IMR-90 (cell line): ENCODE measurements at regions not wholly inside any gene's neighbourhood (a gene's known extent, or its start where the extent isn't known, plus 50 kb on each side); places are given as distances from the start of the nearest gene placed in this dataset.

Experiments used
- ATAC-seq: fragments of 200-7000 bp; cut with Tn5 transposase; 2 replicates; pipeline ENCODE4 v1.9.1; 2020; ENCODE audit warnings: low read depth, mild to moderate bottlenecking, moderate library complexity
- BruUV-seq: library from RNA; stranded (reverse); fragments of 400-500 nt; replicated peaks from 2 replicates; lab custom pipeline; 2021; lab: Mats Ljungman, UMichigan
- CTCF ChIA-PET: fragments of 300-600 bp; formaldehyde crosslinking; extraction: SDS; loops from one replicate; lab custom pipeline; 2021; ENCODE audit warnings: antibody characterized with exemption; lab: Yijun Ruan, JAX
- POLR2A ChIA-PET: fragments of 300-600 bp; sonication (Branson Sonifier 250); formaldehyde crosslinking; loops from one replicate; lab custom pipeline; 2022; ENCODE audit warnings: antibody characterized with exemption; ENCODE audit not compliant: unreplicated experiment; lab: Charles Lee
- DNase-seq: peaks from one replicate; pipeline ENCODE4 v3.0.0; 2013
- H2AFZ ChIP-seq: replicated peaks from 2 replicates; pipeline ENCODE3; 2013; ENCODE audit warnings: low read length, mild to moderate bottlenecking; ENCODE audit not compliant: poor library complexity
- H2AK5ac ChIP-seq: 2 replicates; pipeline ENCODE4 v1.6.1; 2013; ENCODE audit warnings: low read depth, low read length, inconsistent platforms
- H2AK9ac ChIP-seq: replicated peaks from 2 replicates; pipeline ENCODE3; 2013; ENCODE audit warnings: mild to moderate bottlenecking, low read depth, low read length, moderate library complexity; ENCODE audit not compliant: poor library complexity
- H2BK120ac ChIP-seq: 2 replicates; pipeline ENCODE4 v1.6.1; 2013; ENCODE audit warnings: low read depth, low read length, inconsistent platforms
- H2BK15ac ChIP-seq: 3 replicates; pipeline ENCODE4 v1.6.1; 2013; ENCODE audit warnings: low read depth, low read length, inconsistent platforms
- H2BK20ac ChIP-seq: 2 replicates; pipeline ENCODE4 v1.6.1; 2013; ENCODE audit warnings: low read depth, mild to moderate bottlenecking, inconsistent platforms, low read length, moderate library complexity
- H2BK5ac ChIP-seq: 2 replicates; pipeline ENCODE4 v1.6.1; 2013; ENCODE audit warnings: mild to moderate bottlenecking, low read depth, low read length, inconsistent platforms; ENCODE audit not compliant: poor library complexity, severe bottlenecking
- H3K14ac ChIP-seq: replicated peaks from 2 replicates; pipeline ENCODE4 v1.6.1; 2013; ENCODE audit warnings: low read depth, low read length, inconsistent platforms
- H3K18ac ChIP-seq: 2 replicates; pipeline ENCODE4 v1.6.1; 2013; ENCODE audit warnings: low read depth, low read length, control low read depth
- H3K23ac ChIP-seq: 2 replicates; pipeline ENCODE4 v1.6.1; 2013; ENCODE audit warnings: low read depth, low read length, inconsistent platforms
- H3K27ac ChIP-seq: 2 replicates; pipeline ENCODE4 v1.5.1; 2013; ENCODE audit warnings: mild to moderate bottlenecking, control low read depth, low read length; ENCODE audit not compliant: insufficient read depth
- H3K27me3 ChIP-seq: 2 replicates; pipeline ENCODE4 v1.6.1; 2013; ENCODE audit warnings: low read length; ENCODE audit not compliant: control insufficient read depth, insufficient read depth
- H3K36me3 ChIP-seq: 2 replicates; pipeline ENCODE4 v1.6.1; 2013; ENCODE audit warnings: low read length, mixed read lengths; ENCODE audit not compliant: control insufficient read depth, insufficient read depth
- H3K4ac ChIP-seq: 2 replicates; pipeline ENCODE4 v1.6.1; 2013; ENCODE audit warnings: low read depth, low read length, inconsistent platforms
- H3K4me1 ChIP-seq: 2 replicates; pipeline ENCODE4 v1.6.1; 2013; ENCODE audit warnings: low read length, mixed read lengths; ENCODE audit not compliant: control insufficient read depth, insufficient read depth
- H3K4me2 ChIP-seq: 2 replicates; pipeline ENCODE4 v1.6.1; 2013; ENCODE audit warnings: low read depth, mild to moderate bottlenecking, control low read depth, low read length, moderate library complexity
- H3K4me3 ChIP-seq: 2 replicates; pipeline ENCODE4 v1.5.1; 2013; ENCODE audit warnings: low read depth, mild to moderate bottlenecking, control low read depth, low read length, moderate library complexity; ENCODE audit not compliant: insufficient read depth
- H3K56ac ChIP-seq: 2 replicates; pipeline ENCODE4 v1.6.1; 2013; ENCODE audit warnings: low read length, inconsistent platforms; ENCODE audit not compliant: insufficient read depth; ENCODE audit errors: extremely low read depth
- H3K79me1 ChIP-seq, 2 experiments: 2 replicates each; pipeline ENCODE4 v1.6.1; 2013; ENCODE audit warnings: low read length in 2 of 2, inconsistent platforms in 1 of 2, low read depth in 1 of 2
- H3K9ac ChIP-seq: 2 replicates; pipeline ENCODE4 v1.6.1; 2013; ENCODE audit warnings: low read depth, low read length, control low read depth
- H3K9me1 ChIP-seq: 2 replicates; pipeline ENCODE4 v1.6.1; 2013; ENCODE audit warnings: low read length, inconsistent platforms; ENCODE audit not compliant: insufficient read depth
- H3K9me3 ChIP-seq: 2 replicates; pipeline ENCODE4 v1.6.1; 2013; ENCODE audit warnings: low read length; ENCODE audit not compliant: control insufficient read depth, insufficient read depth
- H4K20me1 ChIP-seq: 2 replicates; pipeline ENCODE4 v1.6.1; 2013; ENCODE audit warnings: low read length, inconsistent platforms; ENCODE audit not compliant: insufficient read depth
- H4K5ac ChIP-seq: 2 replicates; pipeline ENCODE4 v1.6.1; 2013; ENCODE audit warnings: mild to moderate bottlenecking, low read depth, low read length, control low read depth
- H4K8ac ChIP-seq, 2 experiments: 2 replicates each; pipeline ENCODE4 v1.6.1; 2013; ENCODE audit warnings: low read depth in 2 of 2, low read length in 2 of 2, control low read depth in 1 of 2, inconsistent platforms in 1 of 2
- H4K91ac ChIP-seq: 2 replicates; pipeline ENCODE4 v1.6.1; 2013; ENCODE audit warnings: low read depth, low read length, inconsistent platforms; ENCODE audit not compliant: insufficient read depth
- CEBPB ChIP-seq: IDR thresholded peaks from 2 replicates; pipeline ENCODE4 v1.6.1; 2012; ENCODE audit warnings: low read depth, low read length, improper control_type of control experiment
- CHD1 ChIP-seq: IDR thresholded peaks from 2 replicates; pipeline ENCODE4 v1.6.1; 2012; ENCODE audit warnings: low read depth, low read length, improper control_type of control experiment
- CTCF ChIP-seq: conservative IDR thresholded peaks from 2 replicates; pipeline ENCODE4 v1.5.1; 2012; ENCODE audit warnings: mild to moderate bottlenecking, low read depth, low read length, improper control_type of control experiment
- FOS ChIP-seq: fragments of 150-350 bp; IDR thresholded peaks from 2 replicates; pipeline ENCODE4 v1.6.1; 2016; ENCODE audit warnings: low read depth, low read length
- MAFK ChIP-seq: IDR thresholded peaks from 2 replicates; pipeline ENCODE4 v1.6.1; 2012; ENCODE audit warnings: low read depth, low read length, improper control_type of control experiment
- POLR2A ChIP-seq: IDR thresholded peaks from 2 replicates; pipeline ENCODE4 v1.6.1; 2012; ENCODE audit warnings: mild to moderate bottlenecking, low read depth, low read length
- RFX5 ChIP-seq: IDR thresholded peaks from 2 replicates; pipeline ENCODE4 v1.8.0; 2012; ENCODE audit warnings: low read depth, mild to moderate bottlenecking, low read length, moderate library complexity
- SMC3 ChIP-seq: fragments of 150-350 bp; IDR thresholded peaks from 2 replicates; pipeline ENCODE4 v1.6.1; 2016; ENCODE audit warnings: low read depth, mild to moderate bottlenecking, antibody characterized with exemption, low read length, moderate library complexity
- WGBS, 2 experiments: methylation state at CpG; one replicate each; pipeline versions ENCODE4 v1.1.5 to v1.1.7; 2013; ENCODE audit warnings: missing lambda C conversion rate in 2 of 2; ENCODE audit not compliant: insufficient read length in 1 of 2; ENCODE audit errors: extremely low coverage in 2 of 2; 5-methylcytosine and 5-hydroxymethylcytosine counted together
- dilution Hi-C: fragments of 300-500 bp; cut with HindIII; formaldehyde crosslinking; loops from one replicate; pipeline ENCODE4 v1.14.3; 2018; ENCODE audit warnings: low sequenced_read_pairs; ENCODE audit not compliant: unreplicated experiment
- in situ Hi-C: fragments of 300-500 bp; cut with MboI; formaldehyde crosslinking; loops from 3 replicates; pipeline ENCODE4 v1.14.3; 2019; ENCODE audit warnings: low sequenced_read_pairs, inconsistent platforms, mixed read lengths
- intact Hi-C: fragments of 100-400 bp; cut with micrococcal nuclease; formaldehyde crosslinking; loops from 2 replicates; pipeline ENCODE4 v1.10.0; 2022

GRCh38 chr2:160968183-160968582 lies 192.0 kb upstream of the TANK start:
- WGBS, 2 experiments: no CpG with 5 or more reads among the region's 2 CpGs
- Histone ChIP-seq H3K4me3 (no peak overlapping the region), H2BK5ac (no peak overlapping the region), H2AK9ac (no peak overlapping the region), H3K27ac (no peak overlapping the region), H2AFZ (no peak overlapping the region), H3K4ac (no peak overlapping the region), H4K5ac (peak overlapping the region; percentile 47; the same call in 1 of the 2 replicates), H2BK15ac (no peak overlapping the region), H2AK5ac (no peak overlapping the region), H4K8ac (no peak overlapping the region), H3K56ac (no peak overlapping the region), H3K36me3 (no peaks in the 10 kb centered on the region), H2BK120ac (no peak overlapping the region), H2BK20ac (no peak overlapping the region; the same call in 1 of the 2 replicates), H3K18ac (peak overlapping the region; percentile 56), H3K79me1 (no peaks in the 10 kb centered on the region), H3K9me3 (no peaks in the 10 kb centered on the region), H4K91ac (no peak overlapping the region), H4K20me1 (no peaks in the 10 kb centered on the region), H3K23ac (no peak overlapping the region), H3K4me1 (peaks cover 2% of the 10 kb centered on the region; the same call in 1 of the 2 replicates), H3K4me2 (no peak overlapping the region), H3K9me1 (peaks cover 3% of the 10 kb centered on the region; the same call in 1 of the 2 replicates), H3K9ac (no peak overlapping the region), H3K27me3 (no peaks in the 10 kb centered on the region), H3K14ac (no peak overlapping the region)
- intact Hi-C loops (no loop called here), in situ Hi-C loops (loop anchor here (10.0 kb wide), 1 partner anchor 553 kb away; no protein-coding TSS in a partner anchor), dilution Hi-C loops (no loop called here)
- DNase-seq: peak; percentile 7
- BruUV-seq: no TSS peak
- CTCF ChIA-PET: no interaction called here
- POLR2A ChIA-PET: no interaction called here
- TF ChIP-seq MAFK (no peak), CHD1 (no peak), CTCF (no peak), FOS (no peak), CEBPB (peak; percentile 50; the same call in 1 of the 2 replicates), POLR2A (no peak), RFX5 (no peak), SMC3 (no peak)
- ATAC-seq: no peak
